Neural cell (in vitro differentiated cells): ENCODE measurements at regions not wholly inside any gene's neighbourhood (a gene's known extent, or its start where the extent isn't known, plus 50 kb on each side); places are given as distances from the start of the nearest gene placed in this dataset.

Experiments
- CTCF ChIP-seq: fragments of 450-650 bp; IDR thresholded peaks from 2 replicates; pipeline ENCODE4 v1.5.1; 2014; ENCODE audit warnings: antibody characterized with exemption, mild to moderate bottlenecking, moderate library complexity; ENCODE audit not compliant: poor library complexity, severe bottlenecking
- EZH2 ChIP-seq: fragments of 200-600, 300-800 bp; shearing (Covaris generic), sonication (generic); IDR thresholded peaks from 2 replicates; pipeline ENCODE4 v1.6.1; 2014; ENCODE audit warnings: antibody characterized with exemption, low read length, borderline replicate concordance, mild to moderate bottlenecking; ENCODE audit not compliant: insufficient read depth, poor library complexity, severe bottlenecking
- RAD21 ChIP-seq: fragments of 450-650 bp; conservative IDR thresholded peaks from 2 replicates; pipeline ENCODE4 v1.6.1; 2014; ENCODE audit warnings: antibody characterized with exemption, mild to moderate bottlenecking, moderate library complexity
- TF ChIP-seq, protein P1 (sequence below): IDR thresholded peaks from 2 replicates; pipeline ENCODE4 v1.6.1; 2012; ENCODE audit warnings: borderline replicate concordance

GRCh38 chr2:48855142-48855541 is 99.6 kb upstream of the LHCGR start:
- TF ChIP-seq CTCF: no peak
- no peak for TF ChIP-seq RAD21
- no peak for TF ChIP-seq EZH2
- TF ChIP-seq, protein P1, sequence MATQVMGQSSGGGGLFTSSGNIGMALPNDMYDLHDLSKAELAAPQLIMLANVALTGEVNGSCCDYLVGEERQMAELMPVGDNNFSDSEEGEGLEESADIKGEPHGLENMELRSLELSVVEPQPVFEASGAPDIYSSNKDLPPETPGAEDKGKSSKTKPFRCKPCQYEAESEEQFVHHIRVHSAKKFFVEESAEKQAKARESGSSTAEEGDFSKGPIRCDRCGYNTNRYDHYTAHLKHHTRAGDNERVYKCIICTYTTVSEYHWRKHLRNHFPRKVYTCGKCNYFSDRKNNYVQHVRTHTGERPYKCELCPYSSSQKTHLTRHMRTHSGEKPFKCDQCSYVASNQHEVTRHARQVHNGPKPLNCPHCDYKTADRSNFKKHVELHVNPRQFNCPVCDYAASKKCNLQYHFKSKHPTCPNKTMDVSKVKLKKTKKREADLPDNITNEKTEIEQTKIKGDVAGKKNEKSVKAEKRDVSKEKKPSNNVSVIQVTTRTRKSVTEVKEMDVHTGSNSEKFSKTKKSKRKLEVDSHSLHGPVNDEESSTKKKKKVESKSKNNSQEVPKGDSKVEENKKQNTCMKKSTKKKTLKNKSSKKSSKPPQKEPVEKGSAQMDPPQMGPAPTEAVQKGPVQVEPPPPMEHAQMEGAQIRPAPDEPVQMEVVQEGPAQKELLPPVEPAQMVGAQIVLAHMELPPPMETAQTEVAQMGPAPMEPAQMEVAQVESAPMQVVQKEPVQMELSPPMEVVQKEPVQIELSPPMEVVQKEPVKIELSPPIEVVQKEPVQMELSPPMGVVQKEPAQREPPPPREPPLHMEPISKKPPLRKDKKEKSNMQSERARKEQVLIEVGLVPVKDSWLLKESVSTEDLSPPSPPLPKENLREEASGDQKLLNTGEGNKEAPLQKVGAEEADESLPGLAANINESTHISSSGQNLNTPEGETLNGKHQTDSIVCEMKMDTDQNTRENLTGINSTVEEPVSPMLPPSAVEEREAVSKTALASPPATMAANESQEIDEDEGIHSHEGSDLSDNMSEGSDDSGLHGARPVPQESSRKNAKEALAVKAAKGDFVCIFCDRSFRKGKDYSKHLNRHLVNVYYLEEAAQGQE: no peak
